Nephron progenitor cell (in vitro differentiated cells): ENCODE measurements at regions not wholly inside any gene's neighbourhood (a gene's known extent, or its start where the extent isn't known, plus 50 kb on each side); places are given as distances from the start of the nearest gene placed in this dataset.
"Not testable (repeated sequence)": the region's sequence is repeated elsewhere in the genome, so short reads cannot be mapped to it uniquely, and the experiment has no call there.

Source experiments
- DNase-seq: peaks from one replicate; pipeline ENCODE4 v3.0.0; 2021
- H3K27ac Mint-ChIP-seq: 2 replicates; pipeline ENCODE4 v1.8.0; 2021; ENCODE audit warnings: mild to moderate bottlenecking, moderate library complexity, mixed read lengths
- H3K27me3 Mint-ChIP-seq: 2 replicates; pipeline ENCODE4 v1.8.0; 2021; ENCODE audit warnings: mild to moderate bottlenecking, low read depth, mixed read lengths; ENCODE audit not compliant: poor library complexity
- H3K36me3 Mint-ChIP-seq: 2 replicates; pipeline ENCODE4 v1.8.0; 2021; ENCODE audit warnings: low read depth, mixed read lengths
- H3K4me1 Mint-ChIP-seq: 2 replicates; pipeline ENCODE4 v1.8.0; 2021; ENCODE audit warnings: mixed read lengths
- H3K4me3 Mint-ChIP-seq: 2 replicates; pipeline ENCODE4 v1.8.0; 2021; ENCODE audit warnings: mild to moderate bottlenecking, moderate library complexity, mixed read lengths
- H3K9me3 Mint-ChIP-seq: 2 replicates; pipeline ENCODE4 v1.8.0; 2021; ENCODE audit warnings: mild to moderate bottlenecking, moderate library complexity, mixed read lengths
- TF ChIP-seq, protein P1 (sequence below): fragments of 200-600 bp; sonication (generic); IDR thresholded peaks from 2 replicates; pipeline ENCODE4 v1.5.0; 2021; ENCODE audit warnings: antibody characterized with exemption

DNA sequence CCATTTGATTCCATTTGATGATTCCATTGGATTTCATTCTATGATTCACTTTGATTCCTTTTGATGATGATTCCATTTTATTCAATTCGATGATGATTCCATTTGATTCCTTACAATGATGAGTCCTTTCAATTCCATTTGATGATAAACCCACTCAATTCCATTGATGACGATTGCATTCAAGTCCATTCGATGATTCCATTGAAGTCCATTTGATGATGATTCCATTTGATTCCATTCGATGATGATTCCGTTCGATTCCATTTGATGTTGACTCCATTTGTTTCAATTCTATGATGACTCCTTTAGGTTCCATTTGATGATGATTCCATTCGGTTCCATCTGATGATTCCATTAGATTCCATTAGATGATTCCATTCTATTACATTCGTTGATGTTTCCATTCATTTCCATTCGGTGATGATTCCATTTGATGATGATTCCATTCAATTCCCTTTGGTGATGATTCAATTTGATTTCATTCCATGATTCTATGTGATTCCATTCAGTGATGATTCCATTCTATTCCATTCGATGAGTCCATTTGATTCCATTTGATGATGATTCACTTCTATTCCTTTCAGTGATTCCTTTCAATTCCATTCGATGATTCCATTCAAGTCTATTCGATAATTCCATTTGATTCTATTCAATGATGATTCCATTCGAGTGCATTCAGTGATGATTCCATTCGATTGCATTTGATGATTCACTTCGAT, 1106.0 kb downstream of the RPIA start:
- Mint-ChIP-seq H3K4me3 (no peak overlapping the region), H3K27ac (no peak overlapping the region), H3K27me3 (peaks cover 5% of the 10 kb centered on the region), H3K4me1 (no peaks in the 10 kb centered on the region), H3K36me3 (peaks cover 79% of the 10 kb centered on the region), H3K9me3 (peaks cover 100% of the 10 kb centered on the region)
- DNase-seq: no peak
- TF ChIP-seq, protein P1, sequence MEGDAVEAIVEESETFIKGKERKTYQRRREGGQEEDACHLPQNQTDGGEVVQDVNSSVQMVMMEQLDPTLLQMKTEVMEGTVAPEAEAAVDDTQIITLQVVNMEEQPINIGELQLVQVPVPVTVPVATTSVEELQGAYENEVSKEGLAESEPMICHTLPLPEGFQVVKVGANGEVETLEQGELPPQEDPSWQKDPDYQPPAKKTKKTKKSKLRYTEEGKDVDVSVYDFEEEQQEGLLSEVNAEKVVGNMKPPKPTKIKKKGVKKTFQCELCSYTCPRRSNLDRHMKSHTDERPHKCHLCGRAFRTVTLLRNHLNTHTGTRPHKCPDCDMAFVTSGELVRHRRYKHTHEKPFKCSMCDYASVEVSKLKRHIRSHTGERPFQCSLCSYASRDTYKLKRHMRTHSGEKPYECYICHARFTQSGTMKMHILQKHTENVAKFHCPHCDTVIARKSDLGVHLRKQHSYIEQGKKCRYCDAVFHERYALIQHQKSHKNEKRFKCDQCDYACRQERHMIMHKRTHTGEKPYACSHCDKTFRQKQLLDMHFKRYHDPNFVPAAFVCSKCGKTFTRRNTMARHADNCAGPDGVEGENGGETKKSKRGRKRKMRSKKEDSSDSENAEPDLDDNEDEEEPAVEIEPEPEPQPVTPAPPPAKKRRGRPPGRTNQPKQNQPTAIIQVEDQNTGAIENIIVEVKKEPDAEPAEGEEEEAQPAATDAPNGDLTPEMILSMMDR: no peak

DNA sequence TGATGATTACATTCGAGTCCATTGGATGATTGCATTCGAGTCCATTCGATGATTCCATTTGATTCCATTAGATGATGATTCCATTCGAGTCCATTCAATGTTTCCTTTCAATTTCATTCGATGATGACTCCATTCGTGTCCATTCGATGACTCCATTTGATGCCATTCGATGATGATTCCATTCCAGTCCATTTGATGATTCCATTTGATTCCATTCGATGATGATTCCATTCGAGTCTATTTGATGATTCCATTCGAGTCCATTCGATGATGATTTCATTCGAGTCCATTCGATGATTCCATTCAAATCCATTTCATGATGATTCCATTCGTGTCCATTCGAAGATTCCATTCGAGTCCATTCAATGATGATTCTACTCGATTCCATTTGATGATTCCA, 1109.7 kb downstream of the RPIA start:
- DNase-seq: not testable (repeated sequence)
- H3K36me3 Mint-ChIP-seq: peaks cover 94% of the 10 kb centered on the region

DNA sequence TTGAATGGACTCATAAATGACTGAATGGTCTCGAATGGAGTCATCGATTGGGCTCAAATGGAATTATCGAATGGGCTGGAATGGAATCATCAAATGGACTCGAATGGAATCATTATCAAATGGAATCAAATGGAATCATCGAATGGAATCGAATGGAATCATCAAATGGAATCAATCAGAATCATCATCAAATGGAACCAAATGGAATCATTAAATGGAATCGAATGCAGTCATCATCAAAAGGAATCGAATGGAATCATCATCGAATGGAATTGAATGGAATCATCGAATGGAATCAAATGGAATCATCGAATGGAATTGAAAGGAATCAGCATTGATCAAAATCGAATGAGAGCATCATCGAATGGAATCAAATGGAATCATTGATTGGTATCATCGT, 1114.9 kb downstream of the RPIA start:
- H3K27ac Mint-ChIP-seq, H3K4me1 Mint-ChIP-seq, DNase-seq, H3K4me3 Mint-ChIP-seq, H3K27me3 Mint-ChIP-seq: not testable (repeated sequence)
- Mint-ChIP-seq H3K36me3 (peaks cover 68% of the 10 kb centered on the region), H3K9me3 (peaks cover 72% of the 10 kb centered on the region)

More for the DNA sequence above, 1109.7 kb downstream of the RPIA start:
- not testable (repeated sequence) for H3K4me3 Mint-ChIP-seq, H3K27me3 Mint-ChIP-seq, H3K27ac Mint-ChIP-seq, H3K4me1 Mint-ChIP-seq
- H3K9me3 Mint-ChIP-seq: peaks cover 100% of the 10 kb centered on the region

DNA sequence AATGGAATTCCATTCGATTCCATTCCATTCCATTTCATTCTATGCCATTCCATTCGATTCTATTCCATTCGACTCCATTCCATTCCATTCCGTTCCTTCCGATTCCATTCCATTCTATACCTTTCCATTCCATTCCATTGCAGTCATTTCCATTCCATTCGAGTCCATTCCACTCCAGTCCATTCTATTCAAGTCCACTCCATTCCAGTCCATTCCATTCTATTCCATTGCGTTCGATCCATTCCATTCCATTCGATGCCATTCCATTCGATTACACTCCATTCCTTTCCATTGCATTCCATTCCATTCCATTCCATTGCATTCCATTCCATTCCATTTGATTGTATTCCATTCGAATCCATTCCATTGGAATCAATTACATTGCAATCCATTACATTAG, 1119.8 kb downstream of the RPIA start:
- peaks cover 23% of the 10 kb centered on the region for H3K9me3 Mint-ChIP-seq
- H3K27ac Mint-ChIP-seq: no peak overlapping the region
- peaks cover 62% of the 10 kb centered on the region for H3K36me3 Mint-ChIP-seq
- no peak for DNase-seq
- H3K4me3 Mint-ChIP-seq: no peak overlapping the region
- H3K27me3 Mint-ChIP-seq: peaks cover 7% of the 10 kb centered on the region
- TF ChIP-seq, protein P1: no peak
- no peaks in the 10 kb centered on the region for H3K4me1 Mint-ChIP-seq

DNA sequence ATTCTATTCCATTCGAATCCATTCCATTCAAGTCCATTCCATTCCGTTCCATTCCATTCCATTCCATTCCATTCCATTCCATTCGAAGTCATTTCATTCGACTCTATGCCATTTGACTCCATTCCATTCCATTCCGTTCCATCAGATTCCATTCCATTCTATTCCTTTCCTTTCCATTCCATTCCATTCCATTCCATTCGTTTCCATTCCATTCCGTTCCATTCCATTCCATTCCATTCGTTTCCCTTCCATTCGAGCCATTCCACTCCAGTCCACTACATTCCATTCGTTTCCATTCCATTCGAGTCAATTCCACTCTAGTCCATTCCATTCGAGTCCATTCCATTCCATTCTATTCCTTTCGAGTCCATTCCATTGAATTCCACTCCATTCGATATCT, 1120.4 kb downstream of the RPIA start:
- H3K4me1 Mint-ChIP-seq: not testable (repeated sequence)
- Mint-ChIP-seq H3K27ac (peak overlapping the region; percentile 2), H3K36me3 (peaks cover 58% of the 10 kb centered on the region)

DNA sequence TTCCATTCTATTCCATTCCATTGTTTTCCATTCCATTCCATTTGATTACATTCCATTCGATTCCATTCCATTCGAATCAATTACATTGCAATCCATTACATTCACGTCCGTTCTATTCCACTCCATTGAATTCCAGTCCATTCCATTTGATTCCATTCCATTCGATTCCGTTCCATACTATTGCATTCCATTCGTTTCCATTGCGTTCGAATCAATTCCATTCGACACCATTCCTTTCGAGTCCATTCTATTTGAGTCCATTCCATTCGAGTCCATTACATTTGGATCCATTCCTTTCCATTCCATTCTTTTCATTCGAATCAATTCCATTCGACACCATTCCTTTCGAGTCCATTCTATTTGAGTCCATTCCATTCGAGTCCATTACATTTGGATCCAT, 1122.9 kb downstream of the RPIA start:
- Mint-ChIP-seq H3K27me3 (peaks cover 13% of the 10 kb centered on the region), H3K36me3 (peaks cover 64% of the 10 kb centered on the region)
- not testable (repeated sequence) for DNase-seq, H3K4me1 Mint-ChIP-seq, H3K9me3 Mint-ChIP-seq, H3K4me3 Mint-ChIP-seq, H3K27ac Mint-ChIP-seq

More for the DNA sequence above, 1120.4 kb downstream of the RPIA start:
- not testable (repeated sequence) for H3K4me3 Mint-ChIP-seq, H3K27me3 Mint-ChIP-seq, DNase-seq
- peaks cover 16% of the 10 kb centered on the region for H3K9me3 Mint-ChIP-seq

DNA sequence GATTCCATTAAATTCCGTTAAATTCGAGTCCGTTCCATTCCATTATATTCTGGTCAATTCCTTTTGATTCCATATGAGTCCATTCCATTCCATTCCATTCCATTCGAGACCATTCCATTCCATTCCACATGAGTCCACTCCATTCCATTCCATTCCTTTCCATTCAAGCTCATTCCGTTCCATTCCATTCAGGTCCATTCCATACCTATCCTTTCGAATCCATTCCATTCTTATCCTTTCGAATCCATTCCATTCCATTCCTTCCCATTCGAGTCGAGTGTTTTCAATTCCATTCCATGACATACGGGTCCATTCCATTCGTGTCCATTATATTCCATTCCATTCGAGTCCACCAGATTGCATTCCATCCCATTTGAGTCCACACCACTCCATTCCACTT, 1127.4 kb downstream of the RPIA start:
- no peak overlapping the region for H3K27ac Mint-ChIP-seq
- no peak overlapping the region for H3K4me3 Mint-ChIP-seq
- DNase-seq: no peak
- H3K36me3 Mint-ChIP-seq: peaks cover 63% of the 10 kb centered on the region
- H3K4me1 Mint-ChIP-seq: no peaks in the 10 kb centered on the region
- H3K27me3 Mint-ChIP-seq: peaks cover 6% of the 10 kb centered on the region
- TF ChIP-seq, protein P1: no peak
- no peaks in the 10 kb centered on the region for H3K9me3 Mint-ChIP-seq

DNA sequence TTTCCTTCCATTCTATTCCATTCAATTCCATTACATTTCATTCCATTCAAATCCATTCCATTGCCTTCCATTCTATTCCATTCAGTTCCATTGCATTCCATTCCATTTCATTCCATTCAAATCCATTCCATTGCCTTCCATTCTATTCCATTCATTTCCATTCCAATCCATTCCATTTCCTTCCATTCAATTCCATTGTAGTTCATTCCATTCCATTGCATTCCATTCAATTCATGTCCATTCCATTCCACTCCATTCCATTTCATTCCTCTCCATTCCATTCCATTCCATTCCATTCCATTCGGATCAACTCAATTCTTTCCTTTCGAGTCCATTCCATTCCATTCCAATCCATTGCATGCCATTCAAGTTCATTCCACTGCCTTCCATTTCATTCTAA, 1128.3 kb downstream of the RPIA start:
- H3K9me3 Mint-ChIP-seq: no peaks in the 10 kb centered on the region
- H3K27ac Mint-ChIP-seq: no peak overlapping the region
- peaks cover 54% of the 10 kb centered on the region for H3K36me3 Mint-ChIP-seq

More for the DNA sequence above, 1128.3 kb downstream of the RPIA start:
- no peaks in the 10 kb centered on the region for H3K4me1 Mint-ChIP-seq
- peaks cover 6% of the 10 kb centered on the region for H3K27me3 Mint-ChIP-seq
- H3K4me3 Mint-ChIP-seq: no peak overlapping the region
- DNase-seq: no peak
- TF ChIP-seq, protein P1: no peak
